NCI-H774 (cell line): ENCODE measurements at regions not wholly inside any gene's neighbourhood (a gene's known extent, or its start where the extent isn't known, plus 50 kb on each side); places are given as distances from the start of the nearest gene placed in this dataset.
"Not testable (repeated sequence)": the region's sequence is repeated elsewhere in the genome, so short reads cannot be mapped to it uniquely, and the experiment has no call there.

Experiments
- DNase-seq: peaks from one replicate; lab custom pipeline; 2025; lab: John Stamatoyannopoulos, UW

DNA sequence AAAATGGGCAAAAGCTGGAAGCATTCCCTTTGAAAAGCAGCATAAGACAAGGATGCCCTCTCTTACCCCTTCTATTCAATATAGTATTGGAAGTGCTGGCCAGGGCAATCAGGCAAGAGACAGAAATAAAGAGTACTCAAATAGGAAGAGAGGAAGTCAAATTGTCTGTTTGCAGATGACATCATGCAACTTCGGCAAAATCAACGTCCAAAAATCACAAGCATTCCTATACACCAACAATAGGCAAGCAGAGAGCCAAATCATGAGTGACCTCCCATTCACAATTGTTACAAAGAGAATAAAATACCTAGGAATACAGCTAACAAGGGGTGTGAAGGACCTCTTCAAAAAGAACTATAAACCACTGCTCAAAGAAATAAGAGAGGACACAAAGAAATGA, 192.0 kb upstream of the FBN2 start:
- not testable (repeated sequence) for DNase-seq

DNA sequence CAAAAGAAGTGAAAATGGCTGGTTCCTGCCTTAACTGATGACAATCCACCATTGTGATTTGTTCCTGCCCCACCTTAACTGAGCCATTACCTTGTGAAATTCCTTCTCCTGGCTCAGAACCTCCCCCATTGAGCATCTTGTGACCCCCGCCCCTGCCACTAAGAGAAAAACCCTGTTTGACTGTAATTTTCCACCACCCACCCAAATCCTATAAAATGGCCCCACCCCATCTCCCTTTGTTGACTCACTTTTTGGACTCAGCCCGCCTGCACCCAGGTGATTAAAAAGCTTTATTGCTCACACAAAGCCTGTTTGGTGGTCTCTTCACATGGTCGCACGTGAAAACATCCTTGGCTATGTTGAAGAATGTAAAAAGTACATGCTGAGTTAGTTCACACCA, 197.6 kb upstream of the FBN2 start:
- DNase-seq, result not testable (repeated sequence)

DNA sequence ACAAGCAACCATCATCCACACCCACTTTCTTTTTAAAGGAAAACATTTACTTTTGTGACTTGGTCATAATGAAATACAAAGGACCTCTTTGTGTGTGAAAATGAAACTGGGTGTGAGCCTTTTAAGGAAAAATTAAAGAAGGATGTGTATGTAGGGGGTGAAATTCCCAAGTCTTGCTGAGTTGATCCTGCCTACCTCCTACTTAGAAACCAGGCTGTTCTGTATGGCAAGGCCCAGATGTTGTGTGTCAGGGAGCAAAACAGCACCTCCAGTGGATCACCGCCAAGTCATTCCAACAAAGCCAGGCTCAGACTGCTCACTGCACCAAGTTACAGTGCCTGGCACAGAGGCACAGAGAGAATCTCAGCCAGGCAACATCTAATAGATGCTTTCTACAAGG, 198.5 kb upstream of the FBN2 start:
- DNase-seq, result no peak

DNA sequence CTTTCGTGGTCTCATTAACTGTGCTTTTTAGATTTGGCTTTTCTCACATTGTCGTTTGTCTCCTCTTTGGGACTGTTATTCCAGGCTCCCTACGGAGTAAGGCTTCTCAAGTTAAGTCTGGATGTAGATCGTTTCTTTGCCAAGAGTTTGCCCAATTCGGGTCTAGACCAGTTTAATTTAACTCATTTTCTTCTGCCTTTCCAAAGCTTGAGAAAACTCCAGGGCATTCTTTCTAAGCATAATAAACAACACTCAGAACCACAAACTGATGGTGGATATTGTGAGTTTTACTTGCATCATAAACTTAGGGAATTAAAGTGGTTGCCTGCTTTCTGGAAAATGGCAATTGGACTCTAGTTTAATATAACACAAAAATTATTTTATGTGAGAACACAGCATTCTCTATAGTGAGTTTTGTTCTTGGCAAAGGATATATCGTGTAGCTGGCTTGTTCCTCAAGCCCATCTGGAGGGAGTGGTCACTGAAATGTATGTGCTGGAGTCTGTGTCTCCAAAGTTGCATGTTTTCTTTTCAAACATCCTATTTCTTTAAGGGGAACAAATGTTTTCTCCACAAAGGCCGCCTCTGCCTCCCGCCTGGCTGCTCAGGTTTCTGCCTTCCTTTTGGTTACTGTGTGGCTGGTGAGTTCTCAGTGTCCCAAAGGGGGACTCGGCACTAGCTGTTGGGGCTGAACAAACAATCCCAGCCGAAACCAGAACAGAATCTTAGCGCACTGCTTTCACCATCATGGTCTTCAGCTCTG, 211.3 kb upstream of the FBN2 start:
- no peak for DNase-seq

DNA sequence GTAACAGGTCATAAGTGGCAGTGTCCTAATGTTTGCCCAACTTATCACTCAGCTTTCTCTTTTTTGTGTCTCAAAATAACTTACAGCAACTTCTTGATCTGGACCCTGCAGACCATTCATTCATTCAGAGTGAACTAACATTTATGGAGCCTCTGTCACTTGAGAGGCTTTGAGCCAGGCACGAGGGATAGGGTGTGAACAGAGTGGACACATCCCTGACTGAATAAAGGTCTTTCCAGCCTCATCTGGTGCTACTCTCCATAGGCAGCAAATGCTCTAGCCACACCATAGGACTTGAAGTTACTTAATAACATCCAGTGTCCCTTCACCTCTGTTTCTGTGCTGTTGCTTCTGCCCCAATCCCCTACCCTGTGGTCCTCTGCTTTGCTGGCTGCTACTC, 212.1 kb upstream of the FBN2 start:
- no peak for DNase-seq

DNA sequence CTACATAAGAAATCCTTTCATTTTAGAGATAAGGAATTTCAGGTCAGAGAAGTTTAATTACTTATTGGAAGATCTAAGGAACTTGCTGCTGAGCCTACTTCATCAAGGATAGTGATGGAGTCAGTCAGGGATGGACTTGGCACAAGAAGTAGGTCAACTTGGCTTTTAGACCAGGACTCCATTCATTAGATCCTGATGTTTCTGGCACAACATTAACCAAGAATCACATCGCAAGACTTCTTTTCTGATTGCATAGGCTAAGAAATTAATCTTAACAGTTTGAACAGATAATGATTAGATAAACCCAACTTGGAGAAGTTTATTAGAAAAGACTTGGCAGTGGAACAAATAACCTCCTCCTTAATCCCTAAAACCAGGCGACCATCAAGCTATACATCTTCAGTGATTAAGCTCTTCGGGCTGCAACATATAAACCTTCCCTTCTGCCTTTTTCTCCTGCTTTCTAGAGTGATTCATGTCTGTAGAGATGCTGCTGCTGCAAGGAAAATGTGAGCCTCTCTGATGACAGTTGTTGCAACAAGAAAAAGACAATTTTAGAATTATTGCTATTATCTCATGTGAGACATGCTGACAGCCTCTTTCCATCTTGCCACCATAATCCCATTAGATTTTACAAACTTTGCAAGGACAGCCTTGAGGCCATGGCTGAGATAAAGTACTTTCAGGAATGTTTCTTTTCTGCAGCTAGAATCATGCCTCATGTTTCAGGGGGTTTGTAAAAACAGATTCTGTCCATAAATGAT, 207.9 kb upstream of the SLC27A6 start:
- DNase-seq, result no peak

DNA sequence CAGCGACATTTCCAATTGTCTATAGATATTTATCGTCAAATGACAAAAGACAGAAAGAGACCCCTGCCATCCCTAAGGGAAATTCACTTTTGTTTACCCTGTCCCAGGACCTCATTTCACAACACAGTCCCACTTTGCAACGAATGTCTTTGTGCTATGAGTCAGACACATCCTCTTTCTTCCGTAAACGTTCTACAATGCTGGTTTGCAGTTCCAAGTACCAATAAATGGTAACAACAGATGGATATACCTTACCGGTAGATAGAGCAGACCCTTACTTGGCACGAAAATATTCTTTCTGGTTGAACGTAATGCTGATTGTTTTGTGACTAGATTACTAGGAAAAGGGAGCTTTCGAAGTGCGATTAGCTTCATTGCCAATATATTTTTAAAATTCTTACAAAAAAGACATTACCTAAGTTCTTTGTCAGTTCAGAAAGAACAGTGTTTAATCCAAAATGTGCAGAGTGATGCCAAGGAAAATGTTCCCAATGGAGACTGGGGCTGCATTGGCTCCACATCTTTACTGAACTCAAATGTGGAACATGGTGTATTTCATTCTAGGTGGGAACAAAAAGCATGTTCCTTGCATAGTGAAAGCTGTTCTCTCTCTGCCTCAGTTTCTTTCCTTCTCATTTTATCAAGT, 202.5 kb upstream of the SLC27A6 start:
- no peak for DNase-seq

DNA sequence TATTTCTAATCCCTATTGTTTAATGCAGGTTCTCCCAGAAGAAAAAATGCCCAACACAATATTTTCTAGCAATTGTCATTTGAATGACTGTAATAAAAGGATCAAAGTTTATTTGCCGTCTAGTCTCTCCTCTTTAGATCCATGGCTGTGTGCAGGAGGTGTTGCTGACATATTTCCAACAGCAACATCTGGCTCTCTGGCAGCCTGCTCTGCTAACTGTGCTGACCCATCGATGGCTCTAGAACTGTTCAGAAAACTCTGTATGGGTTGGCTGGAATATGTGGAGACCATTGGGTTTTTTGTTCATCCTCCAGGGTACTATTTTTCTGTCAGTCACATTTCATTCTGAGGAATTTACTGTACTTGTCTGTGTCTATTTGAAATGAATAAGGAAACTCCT, 202.0 kb upstream of the SLC27A6 start:
- no peak for DNase-seq

DNA sequence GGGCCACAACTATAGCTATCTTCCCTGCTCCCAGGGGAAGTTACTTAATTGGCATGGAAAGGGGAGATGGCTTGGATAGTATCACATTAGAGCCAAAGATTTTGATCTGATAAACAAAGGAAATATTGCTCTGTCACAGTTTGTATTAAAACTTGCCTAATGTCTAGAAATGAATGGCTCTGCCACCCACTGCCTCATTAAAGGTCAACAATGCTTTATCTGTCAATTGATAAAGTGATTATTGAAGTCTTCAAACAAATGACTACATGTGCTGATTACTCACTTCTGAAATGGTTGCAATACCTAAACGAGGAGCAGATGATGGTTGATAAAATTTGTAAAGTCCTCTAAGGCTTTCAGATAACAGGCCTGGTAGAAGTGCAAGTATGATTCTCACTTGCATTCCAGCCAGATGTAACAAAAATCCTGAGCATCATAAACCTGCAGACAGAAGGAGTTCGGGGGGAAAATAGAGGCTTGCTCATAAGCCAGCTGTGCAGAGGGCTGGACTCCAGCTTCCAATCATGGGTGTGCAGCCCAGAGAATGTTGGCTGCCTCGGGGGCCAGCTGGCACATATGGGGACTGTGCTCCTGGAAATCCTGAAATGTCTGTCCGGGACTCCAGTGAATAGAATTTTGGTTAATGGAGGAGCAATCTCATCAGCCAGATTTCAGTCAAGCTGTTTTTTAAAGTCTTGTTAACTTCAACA, 200.5 kb upstream of the SLC27A6 start:
- no peak for DNase-seq

DNA sequence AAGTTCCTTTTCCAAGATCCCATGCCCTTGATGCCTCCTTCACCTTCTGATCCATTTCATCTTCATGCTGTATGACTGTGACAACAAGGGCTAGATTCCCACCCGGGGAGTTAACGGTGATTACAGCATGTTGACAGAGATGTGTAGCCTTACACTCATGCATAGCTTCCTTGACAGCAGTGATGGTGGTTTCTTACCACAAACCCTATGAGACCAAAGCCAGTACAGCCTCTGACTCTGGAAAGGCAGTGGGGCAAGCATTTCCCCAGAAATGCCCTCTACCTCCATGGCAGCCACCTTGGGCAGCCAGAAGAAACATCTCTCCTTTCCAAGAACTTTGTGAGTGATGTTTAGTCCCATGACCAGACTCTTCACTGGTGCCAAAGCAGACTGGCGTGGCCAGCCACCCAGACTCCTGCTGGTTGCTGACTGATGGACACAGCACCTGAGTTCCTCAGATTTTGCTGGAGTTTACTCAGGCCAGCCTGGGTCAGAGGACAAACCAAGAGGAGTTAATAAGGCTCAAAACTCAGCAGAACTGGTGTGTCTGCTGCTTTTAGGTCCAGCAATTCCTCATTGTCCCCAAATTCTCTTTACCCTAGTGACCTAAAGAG, 199.7 kb upstream of the SLC27A6 start:
- DNase-seq, result no peak

DNA sequence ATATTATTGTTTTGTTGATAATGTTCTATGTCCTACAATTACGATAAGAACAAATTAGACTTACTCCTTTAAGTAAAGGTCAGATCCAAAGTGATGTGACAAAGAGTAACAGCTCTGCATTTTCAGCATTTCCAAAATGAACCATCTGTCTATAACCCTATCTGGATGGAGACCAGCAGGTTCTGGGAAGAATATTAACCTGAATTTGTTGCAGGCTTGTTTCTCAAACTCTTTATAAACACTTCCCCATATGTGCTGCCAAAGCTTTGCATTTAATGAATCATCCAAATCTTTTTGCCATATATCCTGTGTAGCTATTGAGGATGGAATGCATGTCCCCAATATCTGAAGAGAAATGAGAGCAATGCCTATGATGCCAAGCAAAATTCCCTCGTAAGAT, 198.9 kb upstream of the SLC27A6 start:
- DNase-seq, result no peak

DNA sequence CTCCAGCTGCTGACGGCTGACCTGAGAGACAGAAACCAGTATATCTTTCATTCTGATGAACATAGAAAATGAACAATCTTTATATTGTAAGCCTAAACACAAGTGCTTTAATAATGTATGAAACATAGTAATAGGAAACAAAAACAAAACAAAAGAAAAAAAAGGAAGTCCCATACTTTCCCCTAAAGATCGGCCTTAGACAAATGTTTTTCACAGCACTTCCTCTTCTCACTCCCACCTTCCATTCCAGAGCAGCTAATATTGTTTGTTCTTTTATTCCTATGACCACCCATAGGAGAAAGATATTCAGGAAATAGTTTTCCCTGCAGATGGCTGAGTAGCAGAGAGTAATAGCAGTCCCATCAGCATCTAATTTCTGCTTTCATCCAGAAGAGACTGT, 194.4 kb upstream of the SLC27A6 start:
- no peak for DNase-seq

DNA sequence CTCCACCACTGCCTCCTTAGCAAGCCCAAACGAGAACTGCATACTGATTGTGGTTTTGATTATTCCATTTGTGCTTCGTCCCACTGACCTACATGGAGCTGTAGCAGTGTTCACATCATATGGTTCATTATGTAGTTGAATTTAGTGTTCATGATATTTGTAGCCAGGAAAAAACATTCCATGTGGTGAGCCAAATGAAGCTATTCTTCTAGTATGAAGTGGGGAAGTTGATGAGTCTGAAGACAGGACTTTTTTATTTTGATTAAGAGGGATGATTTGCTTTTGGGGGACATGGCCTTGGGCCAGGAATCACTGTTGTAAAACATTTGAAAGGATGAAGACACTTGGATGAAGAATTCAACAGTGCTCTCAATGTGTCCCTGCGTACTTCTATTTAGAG, 192.9 kb upstream of the SLC27A6 start:
- DNase-seq, result no peak

DNA sequence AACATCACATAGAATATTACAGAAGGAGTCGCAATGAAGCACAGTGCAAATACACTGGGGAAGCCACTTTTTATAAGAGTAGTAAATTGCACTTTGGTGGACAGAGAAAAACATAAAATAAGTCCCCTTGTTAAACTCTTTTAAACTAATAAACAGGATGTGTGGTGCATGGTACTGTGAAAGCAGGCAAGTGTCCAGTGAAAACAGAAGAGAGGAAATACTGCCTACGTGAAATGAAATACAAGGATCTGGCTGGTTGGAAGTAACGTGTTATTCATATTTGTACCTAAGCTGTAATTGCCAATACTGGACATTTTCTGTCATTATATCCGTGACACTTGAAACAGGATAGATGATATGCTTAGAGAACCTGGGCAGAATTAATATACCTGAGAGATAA, 191.9 kb upstream of the SLC27A6 start:
- no peak for DNase-seq

DNA sequence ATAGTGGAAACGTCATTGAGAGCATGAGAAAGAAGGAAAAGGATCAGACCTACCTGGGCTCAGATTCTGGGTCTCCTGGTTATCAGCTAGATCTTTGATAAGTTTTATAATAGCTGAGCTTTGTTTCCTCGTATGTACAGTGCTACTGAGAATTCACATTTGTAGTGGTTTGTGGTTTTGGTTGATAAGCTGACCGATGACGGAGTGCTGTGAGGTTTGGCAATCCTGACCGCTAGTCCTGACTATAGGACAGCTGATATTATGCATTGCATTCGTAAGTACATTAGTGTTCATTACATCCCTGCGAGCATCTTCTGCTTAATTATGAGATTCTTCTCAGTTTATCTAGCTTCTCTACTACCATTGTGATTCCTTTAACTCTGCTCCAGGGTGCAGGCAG, 190.7 kb upstream of the SLC27A6 start:
- no peak for DNase-seq

DNA sequence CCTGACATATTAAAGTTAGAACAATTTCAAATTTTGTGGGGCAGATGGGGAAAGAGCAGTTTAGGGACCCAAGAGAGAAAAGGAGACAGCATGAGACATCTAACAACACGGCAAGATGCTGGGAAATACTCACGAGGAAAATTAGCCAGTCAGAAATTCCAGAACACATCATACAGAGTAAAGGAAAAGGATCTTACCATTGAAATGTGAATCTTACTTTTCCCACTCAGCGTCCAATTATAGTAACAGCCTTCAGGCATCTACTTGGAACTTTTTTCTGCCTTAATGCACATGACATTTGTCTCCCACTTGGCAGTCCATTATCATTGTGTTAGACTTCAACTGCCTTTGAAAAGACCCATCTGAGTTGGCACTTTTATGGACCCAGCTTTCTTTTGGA, 189.7 kb upstream of the SLC27A6 start:
- DNase-seq, result no peak

DNA sequence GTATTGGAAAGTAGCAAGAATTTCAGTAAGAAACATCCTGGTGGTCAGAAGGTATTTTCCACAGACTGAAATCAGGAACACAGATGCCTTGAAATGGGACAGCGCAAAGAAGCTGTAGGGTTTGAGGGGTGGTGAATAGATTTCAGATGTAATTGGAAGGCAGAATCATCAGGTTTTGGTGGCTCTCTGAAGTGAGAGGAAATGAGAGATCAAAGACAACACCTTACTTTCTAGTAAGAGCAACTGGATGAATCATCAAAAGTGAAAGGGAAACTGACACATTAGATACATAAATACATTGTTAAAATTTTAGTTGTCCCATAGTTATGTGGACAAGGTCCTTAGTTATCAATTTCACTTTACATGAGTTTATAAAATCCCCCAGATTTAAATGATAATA, 188.2 kb upstream of the SLC27A6 start:
- no peak for DNase-seq

DNA sequence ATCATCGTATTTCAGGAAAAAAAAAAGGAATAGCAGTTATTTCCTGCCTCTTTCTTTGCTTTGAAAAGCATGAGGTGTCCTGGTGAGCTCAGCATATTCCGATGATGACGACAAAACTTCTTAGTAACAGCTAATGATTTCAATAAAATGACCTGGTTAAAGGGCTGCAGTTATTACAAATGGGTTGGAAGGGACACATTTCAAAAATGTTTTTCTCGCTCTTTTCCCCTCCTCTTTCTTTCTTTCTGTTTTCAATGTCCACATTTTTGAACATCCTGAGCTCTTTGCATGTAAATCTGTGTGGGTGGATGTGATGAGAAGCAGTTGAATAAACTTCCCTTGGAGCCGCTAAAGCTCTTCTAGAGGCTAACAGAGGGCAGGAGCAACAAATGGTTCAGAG, 186.8 kb upstream of the SLC27A6 start:
- DNase-seq, result no peak

DNA sequence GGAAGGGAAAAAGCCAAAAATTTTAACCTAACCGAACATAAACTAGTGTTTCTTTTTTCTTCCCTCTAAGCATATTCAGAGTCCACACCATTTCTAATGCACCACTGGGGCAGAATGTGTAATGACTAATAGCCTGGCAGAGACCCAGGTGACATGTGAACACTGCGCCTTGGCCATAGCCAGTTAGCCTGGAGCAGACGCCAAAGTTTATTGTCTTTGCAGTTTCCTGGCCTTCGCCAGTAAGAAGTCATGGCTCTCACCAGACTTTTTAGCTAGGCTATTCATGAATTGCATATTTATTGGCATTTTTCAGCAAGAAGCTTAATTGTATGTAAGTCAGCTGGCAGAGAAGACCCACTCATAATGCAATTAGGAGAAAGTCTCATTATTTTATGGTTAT, 182.8 kb upstream of the SLC27A6 start:
- no peak for DNase-seq

DNA sequence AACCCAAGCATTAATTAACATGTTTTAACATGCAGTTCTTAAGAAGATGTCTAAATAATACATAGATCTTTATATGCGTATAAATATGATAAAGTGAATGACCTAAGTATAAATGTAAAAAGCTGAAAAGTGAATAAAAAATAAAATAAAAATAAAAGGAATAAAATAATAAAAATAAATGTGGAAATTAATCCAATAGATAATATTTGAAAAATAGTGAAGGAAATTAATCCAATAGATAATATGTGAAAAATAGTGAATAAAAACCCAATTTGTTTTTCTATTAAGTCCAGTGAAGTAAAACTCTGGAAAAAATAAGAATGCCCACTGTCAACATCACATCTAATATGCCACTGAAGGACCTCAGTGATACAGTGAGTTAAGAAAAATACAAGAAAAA, 180.6 kb upstream of the SLC27A6 start:
- no peak for DNase-seq

DNA sequence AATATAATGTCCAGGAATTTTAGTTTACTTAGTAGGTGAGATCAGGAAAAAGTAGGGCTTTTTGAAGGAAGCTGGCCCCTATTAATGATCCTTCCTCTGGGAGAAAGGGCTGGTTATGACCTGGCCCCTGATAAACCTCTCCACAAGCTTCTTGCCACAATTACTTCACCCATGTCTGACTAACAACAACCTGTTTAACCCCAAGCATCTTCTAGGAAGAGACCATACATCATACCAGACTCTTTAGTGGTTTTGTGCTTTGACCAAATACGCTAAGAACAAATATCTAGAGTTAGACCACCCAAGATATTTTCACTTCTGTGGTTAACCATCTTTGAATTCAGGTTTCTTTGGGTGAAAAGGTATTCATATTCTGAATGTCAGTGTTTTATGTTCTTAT, 174.0 kb upstream of the SLC27A6 start:
- DNase-seq, result no peak

DNA sequence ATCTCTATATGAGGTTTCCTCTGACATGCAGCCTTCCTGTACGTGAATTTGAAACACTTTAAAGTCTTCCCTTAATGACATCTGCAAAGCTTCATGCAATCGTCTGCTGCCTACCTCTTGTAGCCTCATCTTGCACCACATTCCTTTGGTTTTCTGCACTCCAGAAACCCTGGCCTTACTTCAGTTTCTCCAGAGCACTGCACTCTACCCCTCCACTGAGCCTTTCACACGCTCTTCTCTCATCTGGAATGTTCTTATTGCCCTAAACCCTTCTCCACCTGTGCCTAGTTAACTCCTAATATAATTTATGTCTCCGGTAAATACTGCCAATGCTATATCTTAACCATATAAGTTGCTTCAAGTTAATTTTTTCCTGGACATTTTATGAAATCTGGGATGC, 168.8 kb upstream of the SLC27A6 start:
- DNase-seq, result no peak
